CD8-positive, alpha-beta memory T cell (primary cell): ENCODE measurements at regions not wholly inside any gene's neighbourhood (a gene's known extent, or its start where the extent isn't known, plus 50 kb on each side); places are given as distances from the start of the nearest gene placed in this dataset.
"Not testable (repeated sequence)": the region's sequence is repeated elsewhere in the genome, so short reads cannot be mapped to it uniquely, and the experiment has no call there.

ENCODE experiments used
- CTCF ChIA-PET: fragments of 350-600 bp; sonication (Branson Sonifier 250); formaldehyde crosslinking; loops from one replicate; lab custom pipeline; 2021; ENCODE audit warnings: antibody characterized with exemption; lab: Charles Lee
- POLR2A ChIA-PET: fragments of 350-600 bp; sonication (Branson Sonifier 250); formaldehyde crosslinking; loops from one replicate; lab custom pipeline; 2021; ENCODE audit warnings: antibody characterized with exemption; lab: Charles Lee
- DNase-seq, 5 donors: peaks; one replicate each; pipeline versions ENCODE4 v3.0.0 to v3.0.0-alpha.2; 2020 to 2022; ENCODE audit warnings: mixed read lengths in 1 of 5
- H3K27ac ChIP-seq: one replicate; pipeline ENCODE4 v1.7.0; 2013; ENCODE audit warnings: low read depth, mild to moderate bottlenecking, low read length, moderate library complexity
- H3K27me3 ChIP-seq: 2 replicates; pipeline ENCODE4 v1.7.0; 2013; ENCODE audit warnings: low read length, mild to moderate bottlenecking; ENCODE audit not compliant: insufficient read depth, poor library complexity, severe bottlenecking
- H3K36me3 ChIP-seq: 2 replicates; pipeline ENCODE4 v1.7.0; 2013; ENCODE audit warnings: mild to moderate bottlenecking, low read length, moderate library complexity; ENCODE audit not compliant: insufficient read depth
- H3K4me1 ChIP-seq: 2 replicates; pipeline ENCODE4 v1.7.0; 2013; ENCODE audit warnings: mild to moderate bottlenecking, low read length, moderate library complexity; ENCODE audit not compliant: insufficient read depth
- H3K4me3 ChIP-seq: 2 replicates; pipeline ENCODE4 v1.7.0; 2013; ENCODE audit warnings: mild to moderate bottlenecking, low read length
- H3K9me3 ChIP-seq: 2 replicates; pipeline ENCODE4 v1.7.0; 2013; ENCODE audit warnings: mild to moderate bottlenecking, low read length
- H3K27ac Mint-ChIP-seq, 8 donors: one replicate each; pipeline ENCODE4 v1.8.0; 2020 to 2021; ENCODE audit warnings: mixed read lengths in 8 of 8, mild to moderate bottlenecking in 6 of 8, inconsistent platforms in 3 of 8, moderate library complexity in 3 of 8
- H3K27me3 Mint-ChIP-seq, 2 donors: one replicate each; pipeline ENCODE4 v1.8.0; 2020 to 2021; ENCODE audit warnings: mixed read lengths in 2 of 2, mild to moderate bottlenecking in 1 of 2, moderate library complexity in 1 of 2
- H3K36me3 Mint-ChIP-seq, 3 donors: one replicate each; pipeline ENCODE4 v1.8.0; 2020 to 2021; ENCODE audit warnings: mixed read lengths in 3 of 3, inconsistent platforms in 1 of 3, mild to moderate bottlenecking in 1 of 3
- H3K4me1 Mint-ChIP-seq, 3 donors: one replicate each; pipeline ENCODE4 v1.8.0; 2020 to 2021; ENCODE audit warnings: mixed read lengths in 3 of 3, inconsistent platforms in 1 of 3, mild to moderate bottlenecking in 1 of 3
- H3K4me3 Mint-ChIP-seq, 7 donors: one replicate each; pipeline ENCODE4 v1.8.0; 2020 to 2021; ENCODE audit warnings: mixed read lengths in 7 of 7, mild to moderate bottlenecking in 6 of 7, moderate library complexity in 4 of 7, inconsistent platforms in 2 of 7
- H3K9me3 Mint-ChIP-seq, 5 donors: one replicate each; pipeline ENCODE4 v1.8.0; 2020 to 2022; ENCODE audit warnings: mixed read lengths in 5 of 5, mild to moderate bottlenecking in 3 of 5, moderate library complexity in 2 of 5, inconsistent platforms in 1 of 5

DNA sequence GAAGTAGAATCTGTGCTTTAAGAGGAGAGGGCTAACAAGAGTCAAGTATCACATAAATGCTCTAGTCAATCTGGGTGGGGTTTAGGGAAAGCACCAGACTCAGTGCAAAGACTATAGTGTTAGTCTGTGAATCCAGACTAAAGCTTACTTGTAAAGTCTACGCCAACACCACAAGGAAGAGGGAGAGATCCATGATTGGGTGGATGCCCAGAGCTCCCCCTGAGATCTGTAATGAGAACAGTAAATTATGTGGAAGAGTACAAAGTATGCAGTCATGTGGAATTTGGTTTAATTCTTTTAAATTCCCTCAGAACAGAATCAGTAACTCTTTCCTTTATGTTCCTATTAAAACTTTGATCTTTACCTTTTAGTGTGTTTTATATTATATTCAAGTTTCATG, 354.7 kb upstream of the SPANXN4 start:
- H3K4me3 Mint-ChIP-seq = no peak overlapping the region
- peaks cover 0 to 3% (median 0%) of the 10 kb centered on the region in 3 donors for H3K36me3 Mint-ChIP-seq
- H3K9me3 Mint-ChIP-seq = peaks cover 5 to 19% (median 10%) of the 10 kb centered on the region in 5 donors
- Histone ChIP-seq H3K36me3 (no peaks in the 10 kb centered on the region), H3K4me1 (no peaks in the 10 kb centered on the region), H3K27ac (no peak overlapping the region), H3K27me3 (no peaks in the 10 kb centered on the region), H3K9me3 (no peaks in the 10 kb centered on the region), H3K4me3 (no peak overlapping the region)
- no peaks in the 10 kb centered on the region for H3K27me3 Mint-ChIP-seq
- no peak overlapping the region for H3K27ac Mint-ChIP-seq
- ChIA-PET POLR2A (no interaction called here), CTCF (no interaction called here)
- H3K4me1 Mint-ChIP-seq = no peaks in the 10 kb centered on the region
- DNase-seq = no peak

DNA sequence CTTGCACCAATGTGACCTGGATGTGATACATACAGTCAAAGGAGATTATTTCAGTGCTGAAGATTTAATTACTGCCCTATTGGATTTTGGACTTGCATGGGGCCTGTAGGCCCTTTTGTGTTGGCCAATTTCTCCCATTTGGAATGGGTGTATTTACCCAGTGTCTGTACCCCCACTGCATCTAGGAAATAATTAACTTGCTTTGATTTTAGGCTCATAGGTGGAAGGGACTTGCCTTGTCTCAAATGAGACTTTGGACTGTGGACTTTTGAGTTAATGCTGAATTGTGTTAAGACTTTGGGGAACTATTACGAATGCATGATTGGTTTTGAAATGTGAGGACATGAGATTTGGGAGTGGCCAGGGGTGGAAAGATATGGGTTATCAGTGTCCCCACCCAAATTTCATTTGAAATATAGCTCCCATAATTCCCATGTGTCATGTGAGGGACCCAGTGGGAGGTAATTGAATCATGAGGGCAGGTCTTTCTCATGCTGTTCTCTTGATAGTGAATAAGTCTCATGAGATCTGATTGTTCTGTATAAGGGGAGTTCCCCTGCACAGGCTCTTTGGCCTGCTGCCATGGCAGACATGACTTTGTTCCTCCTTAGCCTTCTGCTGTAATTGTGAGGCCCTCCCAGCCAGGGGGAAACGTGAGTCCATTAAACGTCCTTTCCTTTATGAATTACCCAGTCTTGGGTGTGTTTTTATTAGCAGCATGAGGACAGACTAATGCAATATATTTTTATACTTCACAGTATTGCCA, 362.2 kb upstream of the SPANXN4 start:
- H3K36me3 Mint-ChIP-seq = peaks cover 0 to 3% (median 0%) of the 10 kb centered on the region in 3 donors
- ChIA-PET CTCF (no interaction called here), POLR2A (no interaction called here)
- H3K27ac Mint-ChIP-seq = no peak overlapping the region
- Histone ChIP-seq H3K4me1 (no peaks in the 10 kb centered on the region), H3K36me3 (no peaks in the 10 kb centered on the region), H3K9me3 (no peaks in the 10 kb centered on the region), H3K27ac (no peak overlapping the region), H3K4me3 (no peak overlapping the region), H3K27me3 (no peaks in the 10 kb centered on the region)
- H3K4me3 Mint-ChIP-seq = no peak overlapping the region
- H3K27me3 Mint-ChIP-seq = no peaks in the 10 kb centered on the region
- peaks cover 4 to 11% (median 6%) of the 10 kb centered on the region in 5 donors for H3K9me3 Mint-ChIP-seq
- no peak for DNase-seq
- no peaks in the 10 kb centered on the region for H3K4me1 Mint-ChIP-seq

GRCh38 chrX:142661696-142662095, 364.0 kb upstream of the SPANXN4 start:
- Mint-ChIP-seq H3K36me3 (no peaks in the 10 kb centered on the region), H3K4me1 (no peaks in the 10 kb centered on the region), H3K9me3 (peaks cover 0 to 11% (median 3%) of the 10 kb centered on the region in 5 donors), H3K27ac (no peak overlapping the region), H3K4me3 (no peak overlapping the region), H3K27me3 (no peaks in the 10 kb centered on the region)
- Histone ChIP-seq H3K36me3 (no peaks in the 10 kb centered on the region), H3K9me3 (no peaks in the 10 kb centered on the region), H3K27ac (no peak overlapping the region), H3K27me3 (no peaks in the 10 kb centered on the region), H3K4me3 (no peak overlapping the region), H3K4me1 (no peaks in the 10 kb centered on the region)
- ChIA-PET POLR2A (no interaction called here), CTCF (no interaction called here)
- DNase-seq = no peak

- POLR2A ChIA-PET = no interaction called here
- Histone ChIP-seq H3K4me3 (no peak overlapping the region), H3K4me1 (no peaks in the 10 kb centered on the region), H3K36me3 (no peaks in the 10 kb centered on the region), H3K9me3 (no peaks in the 10 kb centered on the region), H3K27me3 (no peaks in the 10 kb centered on the region), H3K27ac (no peak overlapping the region)
- H3K4me1 Mint-ChIP-seq = no peaks in the 10 kb centered on the region
- no peaks in the 10 kb centered on the region for H3K27me3 Mint-ChIP-seq
- no peaks in the 10 kb centered on the region for H3K36me3 Mint-ChIP-seq
- H3K27ac Mint-ChIP-seq = no peak overlapping the region
- CTCF ChIA-PET = no interaction called here
- peaks cover 0 to 9% (median 0%) of the 10 kb centered on the region in 5 donors for H3K9me3 Mint-ChIP-seq
- no peak overlapping the region for H3K4me3 Mint-ChIP-seq
- no peak for DNase-seq
These were observed 370.2 kb upstream of the SPANXN4 start for GRCh38 chrX:142655507-142655906.

DNA sequence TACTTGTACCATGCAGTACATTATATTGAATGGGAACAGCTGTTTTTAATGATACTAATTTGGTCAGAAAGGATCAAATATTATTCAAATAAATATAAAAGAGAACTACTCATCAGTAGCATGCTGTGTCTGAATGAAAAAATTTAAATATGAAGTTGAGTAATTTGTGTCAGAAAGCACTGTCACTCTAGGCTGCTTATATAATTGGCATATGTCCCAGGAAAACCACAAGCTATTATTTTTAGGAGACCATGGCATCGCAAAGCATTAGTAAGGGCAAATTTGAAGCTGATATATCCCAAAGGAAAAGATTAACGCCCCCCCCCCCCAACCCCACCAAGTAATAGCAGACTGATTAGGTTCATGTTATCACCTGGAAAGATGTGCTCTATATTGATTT, 388.5 kb upstream of the SPANXN4 start:
- no peaks in the 10 kb centered on the region for H3K4me1 Mint-ChIP-seq
- CTCF ChIA-PET = no interaction called here
- peaks cover 0 to 3% of the 10 kb centered on the region in 2 donors for H3K27me3 Mint-ChIP-seq
- H3K36me3 Mint-ChIP-seq = no peaks in the 10 kb centered on the region
- Histone ChIP-seq H3K27me3 (no peaks in the 10 kb centered on the region), H3K9me3 (no peaks in the 10 kb centered on the region), H3K4me1 (no peaks in the 10 kb centered on the region), H3K36me3 (no peaks in the 10 kb centered on the region), H3K27ac (no peak overlapping the region), H3K4me3 (no peak overlapping the region)
- POLR2A ChIA-PET = no interaction called here
- H3K9me3 Mint-ChIP-seq = peaks cover 0 to 15% (median 0%) of the 10 kb centered on the region in 5 donors
- H3K27ac Mint-ChIP-seq = no peak overlapping the region
- no peak for DNase-seq
- H3K4me3 Mint-ChIP-seq = no peak overlapping the region

DNA sequence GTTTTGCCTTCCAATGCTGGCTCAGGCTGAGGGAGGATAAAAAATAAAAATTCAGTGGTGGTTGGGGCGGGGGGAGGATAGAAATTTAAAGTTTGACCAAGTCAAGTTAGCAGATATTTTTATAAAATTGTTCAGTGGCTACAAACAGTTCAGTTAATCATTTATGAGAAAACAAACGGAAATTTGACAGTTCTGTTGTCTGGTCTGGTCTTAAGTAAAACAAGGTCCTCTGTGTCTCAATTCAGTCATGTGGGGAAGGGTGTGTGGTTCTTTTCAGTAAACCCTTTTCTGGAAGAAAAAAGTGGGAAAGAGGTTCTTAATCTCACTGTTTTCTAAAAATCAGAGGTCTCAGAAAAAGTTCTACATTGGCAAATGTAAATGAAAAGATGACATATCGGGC, 409.1 kb upstream of the SPANXN4 start:
- Histone ChIP-seq H3K9me3 (no peaks in the 10 kb centered on the region), H3K4me1 (no peaks in the 10 kb centered on the region), H3K27ac (no peak overlapping the region), H3K27me3 (no peaks in the 10 kb centered on the region), H3K4me3 (no peak overlapping the region), H3K36me3 (no peaks in the 10 kb centered on the region)
- Mint-ChIP-seq H3K27me3 (peaks cover 0 to 5% of the 10 kb centered on the region in 2 donors), H3K9me3 (peaks cover 0 to 12% (median 0%) of the 10 kb centered on the region in 5 donors), H3K4me3 (no peak overlapping the region), H3K27ac (no peak overlapping the region), H3K36me3 (no peaks in the 10 kb centered on the region), H3K4me1 (no peaks in the 10 kb centered on the region)
- ChIA-PET POLR2A (no interaction called here), CTCF (no interaction called here)
- DNase-seq = no peak

DNA sequence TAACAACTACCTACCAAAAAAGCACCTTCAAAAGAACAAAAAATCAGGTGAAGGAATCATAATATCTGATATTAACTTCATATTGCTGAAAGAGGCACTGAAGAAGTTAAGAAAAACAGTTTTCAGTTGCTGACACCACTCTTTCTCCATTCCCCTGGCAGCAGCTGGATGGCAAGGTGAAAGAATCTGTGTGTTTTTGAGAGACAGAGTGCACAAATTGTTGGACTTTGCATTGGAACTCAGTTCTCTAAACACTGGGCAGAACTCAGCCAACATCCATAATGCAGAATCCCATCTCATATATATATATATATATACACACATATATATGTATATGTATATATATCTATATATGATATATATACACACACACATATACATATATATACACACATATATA, 408.3 kb upstream of the MAGEC2 start:
- POLR2A ChIA-PET = no interaction called here
- CTCF ChIA-PET = no interaction called here
- no peak overlapping the region for H3K27ac Mint-ChIP-seq

DNA sequence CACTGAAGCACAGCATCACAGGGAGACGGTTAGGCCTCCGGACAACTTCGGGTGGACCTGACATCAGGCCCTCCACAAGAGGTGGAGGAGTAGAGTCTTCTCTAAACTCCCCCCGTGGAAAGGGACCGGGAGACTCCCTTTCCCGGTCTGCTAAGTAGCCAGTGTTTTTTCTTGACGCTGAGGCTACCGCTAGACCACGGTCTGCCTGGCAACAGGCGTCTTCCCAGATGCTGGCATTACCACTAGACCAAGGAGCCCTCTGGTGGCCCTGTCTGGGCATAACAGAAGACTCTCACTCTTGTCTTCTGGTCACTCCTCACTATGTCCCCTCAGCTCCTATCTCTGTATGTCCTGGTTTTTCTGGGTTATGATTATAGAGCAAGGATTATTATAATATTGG, 401.5 kb upstream of the MAGEC2 start:
- H3K4me3 ChIP-seq, H3K27me3 Mint-ChIP-seq, POLR2A ChIA-PET, H3K9me3 ChIP-seq, DNase-seq, H3K27ac ChIP-seq, H3K36me3 Mint-ChIP-seq, H3K27ac Mint-ChIP-seq, H3K4me1 Mint-ChIP-seq, CTCF ChIA-PET, H3K27me3 ChIP-seq, H3K4me3 Mint-ChIP-seq, H3K4me1 ChIP-seq, H3K36me3 ChIP-seq, H3K9me3 Mint-ChIP-seq: not testable (repeated sequence)

More for the DNA sequence above, 408.3 kb upstream of the MAGEC2 start:
- Histone ChIP-seq H3K27me3 (no peaks in the 10 kb centered on the region), H3K4me3 (no peak overlapping the region), H3K9me3 (no peaks in the 10 kb centered on the region), H3K36me3 (no peaks in the 10 kb centered on the region), H3K27ac (no peak overlapping the region), H3K4me1 (no peaks in the 10 kb centered on the region)
- DNase-seq = no peak
- H3K4me3 Mint-ChIP-seq = no peak overlapping the region
- peaks cover 0 to 5% of the 10 kb centered on the region in 2 donors for H3K27me3 Mint-ChIP-seq
- peaks cover 0 to 6% (median 2%) of the 10 kb centered on the region in 5 donors for H3K9me3 Mint-ChIP-seq
- H3K36me3 Mint-ChIP-seq = no peaks in the 10 kb centered on the region
- H3K4me1 Mint-ChIP-seq = no peaks in the 10 kb centered on the region
